Pancreas (tissue), 10 donors: ENCODE measurements at regions not wholly inside any gene's neighbourhood (a gene's known extent, or its start where the extent isn't known, plus 50 kb on each side); places are given as distances from the start of the nearest gene placed in this dataset.

Source experiments
- ATAC-seq, 4 donors: fragments of 200-7000 bp; cut with Tn5 transposase; one replicate each; pipeline versions ENCODE4 v1.8.0 to v1.9.1; 2020; ENCODE audit warnings: mild to moderate bottlenecking in 4 of 4, moderate library complexity in 4 of 4
- DNase-seq, 6 donors: peaks; one replicate each; pipeline ENCODE4 v3.0.0-alpha.2; 2020
- FAIRE-seq: peaks from 2 replicates; lab custom pipeline; 2012; peaks lifted over from hg19 to GRCh38; lab: Jason Lieb, UNC
- H3K27ac ChIP-seq, 4 donors: fragments of 200-600 bp; sonication (generic); 1 replicate in 3 of 4; 2 replicates in 1 of 4; pipeline versions ENCODE4 v1.5.0 to v1.8.0; 2020
- H3K27me3 ChIP-seq, 4 donors: fragments of 200-600 bp; one replicate each; pipeline ENCODE4 v1.8.0; 2021
- H3K36me3 ChIP-seq, 3 donors: fragments of 200-600 bp; sonication (generic) in 1 of 3; one replicate each; pipeline versions ENCODE4 v1.5.0 to v1.8.0; 2020 to 2021
- H3K4me1 ChIP-seq, 3 donors: fragments of 200-600 bp; one replicate each; pipeline ENCODE4 v1.8.0; 2021
- H3K4me3 ChIP-seq, 4 donors: fragments of 200-600 bp; sonication (generic) in 2 of 4; one replicate each; pipeline versions ENCODE4 v1.5.0 to v1.8.0; 2020 to 2021
- H3K9me3 ChIP-seq, 4 donors: fragments of 200-600 bp; one replicate each; pipeline ENCODE4 v1.8.0; 2021
- CTCF ChIP-seq, 4 donors: fragments of 200-600 bp; sonication (generic) in 3 of 4; IDR thresholded peaks; one replicate each; pipeline versions ENCODE4 v1.5.0 to v1.8.0; 2021; ENCODE audit warnings: antibody characterized with exemption in 4 of 4
- WGBS, 2 donors: extraction: QIAGEN DNeasy Blood & Tissue Kit; methylation state at CpG; one replicate each; pipeline ENCODE4 v1.1.7; 2013; 5-methylcytosine and 5-hydroxymethylcytosine counted together
- intact Hi-C, 3 donors: fragments of 100-400 bp; cut with DNase I; formaldehyde crosslinking; loops; one replicate each; pipeline versions ENCODE4 v1.11.1 to v1.14.2; 2022
- donor health status: healthy with polysubstance abuse.
- donor health status: DM: no; HTN: no; CAD: no; lungs with moderate emphysema.
- donor health status: DM: no; HTN: no; CAD: no.
- donor health status: control.
- donor health status: control.
- donor health status: Bipolar disorder and iron deficiency.
- donor health status: DM: yes; HTN: yes; CAD: no.
- donor health status: DM: no; HTN: no; CAD: no.
- donor health status: DM: no; HTN: no; CAD: no.
- donor health status: DM: yes; HTN: yes; CAD: no.

GRCh38 chr5:175579742-175580432 lies 78.0 kb upstream of the HRH2 start:
- intact Hi-C loops: no loop called here
- FAIRE-seq: no peak
- no peaks in the 10 kb centered on the region for H3K9me3 ChIP-seq

GRCh38 chr5:175582697-175583096 lies 75.2 kb upstream of the HRH2 start:
- no peak overlapping the region for H3K27ac ChIP-seq
- no peak for DNase-seq
- no peaks in the 10 kb centered on the region for H3K4me1 ChIP-seq
- no peak overlapping the region for H3K4me3 ChIP-seq
- WGBS, 2 donors: 74 to 85% methylated on average over 4 of the region's 4 CpGs
- ATAC-seq: no peak
- FAIRE-seq: no peak
- no peaks in the 10 kb centered on the region for H3K27me3 ChIP-seq
- no peaks in the 10 kb centered on the region for H3K9me3 ChIP-seq
- intact Hi-C loops: no loop called here
- no peak for TF ChIP-seq CTCF (IDR thresholded peaks at IDR 0.05)
- H3K36me3 ChIP-seq: no peaks in the 10 kb centered on the region

More at GRCh38 chr5:175579742-175580432, 78.0 kb upstream of the HRH2 start:
- Histone ChIP-seq H3K36me3 (no peaks in the 10 kb centered on the region), H3K27ac (no peak overlapping the region), H3K27me3 (no peaks in the 10 kb centered on the region), H3K4me3 (no peak overlapping the region), H3K4me1 (no peaks in the 10 kb centered on the region)
- WGBS, 2 donors: 61 to 76% methylated on average over 11 of the region's 11 CpGs
- no peak for TF ChIP-seq CTCF (IDR thresholded peaks at IDR 0.05)
- DNase-seq: no peak
- no peak for ATAC-seq

- H3K4me3 ChIP-seq: no peak overlapping the region
- TF ChIP-seq CTCF (IDR thresholded peaks at IDR 0.05): no peak
- no peaks in the 10 kb centered on the region for H3K27me3 ChIP-seq
- DNase-seq (no peak), ATAC-seq (no peak), FAIRE-seq (no peak)
- no peak overlapping the region for H3K27ac ChIP-seq
- WGBS, 2 donors: 56 to 76% methylated on average over 5 of the region's 5 CpGs
- no peaks in the 10 kb centered on the region for H3K36me3 ChIP-seq
- H3K9me3 ChIP-seq: no peaks in the 10 kb centered on the region
- intact Hi-C loops: no loop called here
- H3K4me1 ChIP-seq: no peaks in the 10 kb centered on the region
These were observed 72.3 kb upstream of the HRH2 start for GRCh38 chr5:175585567-175585966.

- no peak overlapping the region for H3K4me3 ChIP-seq
- DNase-seq (no peak), FAIRE-seq (no peak), ATAC-seq (no peak)
- no peaks in the 10 kb centered on the region for H3K27me3 ChIP-seq
- no peak overlapping the region for H3K27ac ChIP-seq
- no peak for TF ChIP-seq CTCF (IDR thresholded peaks at IDR 0.05)
- no peaks in the 10 kb centered on the region for H3K4me1 ChIP-seq
- H3K36me3 ChIP-seq: no peaks in the 10 kb centered on the region
- no peaks in the 10 kb centered on the region for H3K9me3 ChIP-seq
- 68 to 70% methylated on average over 5 of the region's 5 CpGs for WGBS, 2 donors
- intact Hi-C loops: no loop called here
These were observed 69.0 kb upstream of the HRH2 start for GRCh38 chr5:175588709-175589429.

GRCh38 chr5:175589714-175590113 lies 68.2 kb upstream of the HRH2 start:
- no peak overlapping the region for H3K4me3 ChIP-seq
- FAIRE-seq (no peak), DNase-seq (no peak), ATAC-seq (no peak)
- no peaks in the 10 kb centered on the region for H3K36me3 ChIP-seq
- no peaks in the 10 kb centered on the region for H3K9me3 ChIP-seq
- no peak for TF ChIP-seq CTCF (IDR thresholded peaks at IDR 0.05)
- intact Hi-C loops: no loop called here
- no peaks in the 10 kb centered on the region for H3K27me3 ChIP-seq
- H3K4me1 ChIP-seq: no peaks in the 10 kb centered on the region
- WGBS, 2 donors: 80 to 81% methylated on average over 6 of the region's 6 CpGs
- no peak overlapping the region for H3K27ac ChIP-seq
